ENCODE measurements at regions not wholly inside any gene's neighbourhood (a gene's known extent, or its start where the extent isn't known, plus 50 kb on each side); places are given as distances from the start of the nearest gene placed in this dataset.

DNA sequence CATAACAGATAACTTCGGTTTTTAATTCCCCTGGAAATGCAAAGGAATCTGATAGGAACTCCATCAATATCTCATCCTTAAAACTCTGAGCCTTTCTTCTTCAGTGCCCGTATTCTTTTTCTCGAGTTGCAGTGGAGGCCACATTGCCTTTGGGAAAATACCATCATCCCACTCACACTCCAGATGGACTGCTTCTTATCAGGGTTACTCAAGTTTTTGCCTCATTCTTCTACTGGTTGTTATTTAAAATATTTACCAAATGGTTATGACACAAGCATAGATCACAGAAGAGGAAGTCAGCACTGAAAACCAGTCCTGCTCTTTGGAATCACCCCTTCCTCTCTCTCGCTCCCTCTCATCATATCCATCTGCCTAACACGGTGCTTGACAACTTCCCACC, 1020.5 kb upstream of the SLC10A2 start:
- Histone ChIP-seq H3K27ac (ENCODE audit: low read depth, low read length) (no peak overlapping the region), H3K4me1 (ENCODE audit: control insufficient read depth, insufficient read depth, low read length) (no peaks in the 10 kb centered on the region), H3K9me3 (ENCODE audit: control insufficient read depth, low read length) (no peaks in the 10 kb centered on the region), H3K4me3 (ENCODE audit: low read length) (no peak overlapping the region), H3K27me3 (ENCODE audit: control insufficient read depth, insufficient read depth, low read length, poor library complexity, severe bottlenecking) (no peaks in the 10 kb centered on the region), H3K36me3 (ENCODE audit: control insufficient read depth, insufficient read depth, low read length) (no peaks in the 10 kb centered on the region), H3K9ac (ENCODE audit: extremely low read depth, low read length, poor library complexity, severe bottlenecking) (no peak overlapping the region)
- Mint-ChIP-seq H3K27ac (no peak overlapping the region), H3K27me3 (ENCODE audit: insufficient read depth) (no peaks in the 10 kb centered on the region), H3K9me3 (peaks cover 6% of the 10 kb centered on the region), H3K4me3 (no peak overlapping the region), H3K36me3 (ENCODE audit: low read depth) (no peaks in the 10 kb centered on the region), H3K4me1 (no peaks in the 10 kb centered on the region)
- 90 to 93% methylated on average over 3 to 5 of the region's 5 CpGs for WGBS, 2 experiments (ENCODE audit: insufficient coverage in 1 of 2, insufficient read length in 1 of 2)
- no peak for DNase-seq
- TF ChIP-seq, protein P1, sequence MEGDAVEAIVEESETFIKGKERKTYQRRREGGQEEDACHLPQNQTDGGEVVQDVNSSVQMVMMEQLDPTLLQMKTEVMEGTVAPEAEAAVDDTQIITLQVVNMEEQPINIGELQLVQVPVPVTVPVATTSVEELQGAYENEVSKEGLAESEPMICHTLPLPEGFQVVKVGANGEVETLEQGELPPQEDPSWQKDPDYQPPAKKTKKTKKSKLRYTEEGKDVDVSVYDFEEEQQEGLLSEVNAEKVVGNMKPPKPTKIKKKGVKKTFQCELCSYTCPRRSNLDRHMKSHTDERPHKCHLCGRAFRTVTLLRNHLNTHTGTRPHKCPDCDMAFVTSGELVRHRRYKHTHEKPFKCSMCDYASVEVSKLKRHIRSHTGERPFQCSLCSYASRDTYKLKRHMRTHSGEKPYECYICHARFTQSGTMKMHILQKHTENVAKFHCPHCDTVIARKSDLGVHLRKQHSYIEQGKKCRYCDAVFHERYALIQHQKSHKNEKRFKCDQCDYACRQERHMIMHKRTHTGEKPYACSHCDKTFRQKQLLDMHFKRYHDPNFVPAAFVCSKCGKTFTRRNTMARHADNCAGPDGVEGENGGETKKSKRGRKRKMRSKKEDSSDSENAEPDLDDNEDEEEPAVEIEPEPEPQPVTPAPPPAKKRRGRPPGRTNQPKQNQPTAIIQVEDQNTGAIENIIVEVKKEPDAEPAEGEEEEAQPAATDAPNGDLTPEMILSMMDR (conservative IDR thresholded peaks at IDR 0.05) = no peak

- no peaks in the 10 kb centered on the region for H3K36me3 ChIP-seq (ENCODE audit: control insufficient read depth, insufficient read depth, low read length)
- no peaks in the 10 kb centered on the region for H3K27me3 ChIP-seq (ENCODE audit: control insufficient read depth, insufficient read depth, low read length, poor library complexity, severe bottlenecking)
- H3K4me3 ChIP-seq (ENCODE audit: low read length) = no peak overlapping the region
- H3K4me3 Mint-ChIP-seq = no peak overlapping the region
- no peaks in the 10 kb centered on the region for H3K9me3 ChIP-seq (ENCODE audit: control insufficient read depth, low read length)
- H3K36me3 Mint-ChIP-seq (ENCODE audit: low read depth) = no peaks in the 10 kb centered on the region
- 86 to 100% methylated on average over 1 of the region's 1 CpG for WGBS, 2 experiments (ENCODE audit: insufficient coverage in 1 of 2, insufficient read length in 1 of 2)
- no peaks in the 10 kb centered on the region for H3K4me1 ChIP-seq (ENCODE audit: control insufficient read depth, insufficient read depth, low read length)
- DNase-seq = no peak
- no peak overlapping the region for H3K27ac ChIP-seq (ENCODE audit: low read depth, low read length)
- no peaks in the 10 kb centered on the region for H3K4me1 Mint-ChIP-seq
- no peaks in the 10 kb centered on the region for H3K27me3 Mint-ChIP-seq (ENCODE audit: insufficient read depth)
- no peak overlapping the region for H3K9ac ChIP-seq (ENCODE audit: extremely low read depth, low read length, poor library complexity, severe bottlenecking)
- TF ChIP-seq, protein P1 (conservative IDR thresholded peaks at IDR 0.05) = no peak
- peaks cover 6% of the 10 kb centered on the region for H3K9me3 Mint-ChIP-seq
- H3K27ac Mint-ChIP-seq = no peak overlapping the region
These were observed 1020.0 kb upstream of the SLC10A2 start for GRCh38 chr13:104086210-104086609.

- H3K4me1 Mint-ChIP-seq = no peaks in the 10 kb centered on the region
- H3K27me3 Mint-ChIP-seq (ENCODE audit: insufficient read depth) = no peaks in the 10 kb centered on the region
- H3K9ac ChIP-seq (ENCODE audit: extremely low read depth, low read length, poor library complexity, severe bottlenecking) = no peak overlapping the region
- no peaks in the 10 kb centered on the region for H3K36me3 Mint-ChIP-seq (ENCODE audit: low read depth)
- H3K9me3 ChIP-seq (ENCODE audit: control insufficient read depth, low read length) = no peaks in the 10 kb centered on the region
- DNase-seq = no peak
- H3K36me3 ChIP-seq (ENCODE audit: control insufficient read depth, insufficient read depth, low read length) = no peaks in the 10 kb centered on the region
- WGBS, 2 experiments (ENCODE audit: insufficient coverage in 1 of 2, insufficient read length in 1 of 2) = 86 to 93% methylated on average over 2 to 4 of the region's 4 CpGs
- no peaks in the 10 kb centered on the region for H3K27me3 ChIP-seq (ENCODE audit: control insufficient read depth, insufficient read depth, low read length, poor library complexity, severe bottlenecking)
- H3K27ac ChIP-seq (ENCODE audit: low read depth, low read length) = no peak overlapping the region
- no peak overlapping the region for H3K4me3 Mint-ChIP-seq
- H3K4me1 ChIP-seq (ENCODE audit: control insufficient read depth, insufficient read depth, low read length) = no peaks in the 10 kb centered on the region
- peaks cover 6% of the 10 kb centered on the region for H3K9me3 Mint-ChIP-seq
- TF ChIP-seq, protein P1 (conservative IDR thresholded peaks at IDR 0.05) = no peak
- no peak overlapping the region for H3K27ac Mint-ChIP-seq
- H3K4me3 ChIP-seq (ENCODE audit: low read length) = no peak overlapping the region
These were observed 1019.4 kb upstream of the SLC10A2 start for GRCh38 chr13:104085611-104086010.

Data from endodermal cell (in vitro differentiated cells).